AG10803 (cell line): ENCODE measurements at regions not wholly inside any gene's neighbourhood (a gene's known extent, or its start where the extent isn't known, plus 50 kb on each side); places are given as distances from the start of the nearest gene placed in this dataset.
"Not testable (repeated sequence)": the region's sequence is repeated elsewhere in the genome, so short reads cannot be mapped to it uniquely, and the experiment has no call there.

Source experiments
- DNase-seq: peaks from one replicate; pipeline ENCODE4 v3.0.0; 2010; ENCODE audit warnings: low read depth
- H3K4me3 ChIP-seq: 2 replicates; pipeline ENCODE4 v1.5.1; 2011; ENCODE audit warnings: mild to moderate bottlenecking, low read length, control low read depth
- CTCF ChIP-seq: conservative IDR thresholded peaks from 2 replicates; pipeline ENCODE4 v1.5.1; 2011; ENCODE audit warnings: mild to moderate bottlenecking, low read length, control low read depth, inconsistent platforms

- no peak for TF ChIP-seq CTCF
- no peak for DNase-seq
- H3K4me3 ChIP-seq = no peak overlapping the region
These were observed 257.1 kb downstream of the EFCAB11 start for GRCh38 chr14:89697281-89698060.

GRCh38 chr14:89695846-89696245 is 258.7 kb downstream of the EFCAB11 start:
- no peak overlapping the region for H3K4me3 ChIP-seq
- no peak for TF ChIP-seq CTCF

DNA sequence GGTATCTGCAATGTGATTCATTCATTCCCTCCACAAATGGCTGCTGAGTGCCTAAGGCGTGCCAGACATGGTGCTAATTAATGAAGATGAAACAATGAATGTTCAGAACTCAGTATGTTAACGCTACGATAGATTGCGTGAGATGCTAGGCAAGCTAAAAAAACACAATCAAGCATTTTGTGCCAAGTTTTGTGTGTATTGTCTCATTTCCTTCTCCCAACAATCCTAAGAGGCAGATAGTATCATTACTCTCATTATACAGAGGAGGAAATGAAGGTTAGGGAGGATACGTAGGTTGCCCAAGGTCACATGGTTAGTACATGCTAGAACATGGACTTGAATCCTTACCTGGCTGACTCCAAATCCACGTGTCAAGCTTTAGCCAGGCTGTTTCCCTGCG is 264.4 kb downstream of the EFCAB11 start:
- H3K4me3 ChIP-seq = no peak overlapping the region
- TF ChIP-seq CTCF = no peak
- no peak for DNase-seq

More at GRCh38 chr14:89695846-89696245, 258.7 kb downstream of the EFCAB11 start:
- DNase-seq = no peak

DNA sequence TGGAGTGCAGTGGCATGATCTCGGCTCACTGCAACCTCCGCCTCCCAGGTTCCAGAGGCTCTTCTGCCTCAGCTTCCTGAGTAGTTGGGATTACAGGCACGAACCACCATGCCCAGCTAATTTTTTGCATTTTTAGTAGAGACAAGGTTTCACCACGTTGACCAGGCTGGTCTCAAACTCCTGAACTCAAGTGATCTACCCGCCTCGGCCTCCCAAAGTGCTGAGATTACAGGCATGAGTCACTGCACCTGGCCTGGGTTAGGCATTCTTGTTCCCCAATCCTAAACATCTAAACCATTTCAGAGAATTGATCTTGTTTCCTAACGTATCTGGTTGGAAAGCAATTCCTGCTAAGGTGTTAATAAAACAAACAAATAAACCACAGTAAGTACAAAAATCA is 264.8 kb downstream of the EFCAB11 start:
- DNase-seq, H3K4me3 ChIP-seq: not testable (repeated sequence)

DNA sequence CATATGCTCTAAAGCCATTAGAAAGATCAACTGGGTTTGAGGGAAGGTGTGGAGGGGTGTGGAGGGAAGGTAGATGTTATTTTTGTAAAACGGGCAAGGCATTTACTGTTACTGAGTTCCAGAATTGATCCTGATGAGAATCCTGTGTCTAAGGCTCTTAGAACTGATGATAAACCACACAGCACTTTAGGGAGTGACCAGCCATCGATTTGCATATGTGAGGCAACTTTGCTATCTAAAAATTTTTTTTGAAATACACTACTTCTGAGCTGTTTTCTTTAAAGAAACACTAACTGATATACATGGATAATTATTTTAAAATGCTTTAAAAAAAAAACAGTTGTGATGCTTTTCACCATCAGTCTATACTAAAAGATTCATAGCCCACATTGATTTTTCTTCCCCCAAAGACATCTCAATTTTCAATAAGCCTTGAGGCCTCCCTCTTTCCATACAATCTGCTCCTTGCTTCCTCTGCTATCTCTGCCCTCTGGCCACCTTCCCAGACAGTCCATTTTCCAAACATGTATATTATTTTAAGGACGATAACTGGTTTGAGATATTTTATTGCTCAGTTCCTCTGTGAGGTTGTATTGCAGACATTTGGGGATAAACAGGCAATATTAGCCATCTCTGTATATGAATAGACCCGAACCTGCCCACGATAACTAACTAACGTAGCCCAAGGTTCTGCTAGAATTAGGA is 265.9 kb downstream of the EFCAB11 start:
- no peak for TF ChIP-seq CTCF
- H3K4me3 ChIP-seq = no peak overlapping the region
- DNase-seq = no peak

GRCh38 chr14:89687129-89687528 is 267.4 kb downstream of the EFCAB11 start:
- not testable (repeated sequence) for DNase-seq, H3K4me3 ChIP-seq

GRCh38 chr14:89684139-89684538 is 267.1 kb upstream of the FOXN3 start:
- no peak for TF ChIP-seq CTCF
- DNase-seq = no peak
- no peak overlapping the region for H3K4me3 ChIP-seq
